GM12878 (cell line): ENCODE measurements at regions not wholly inside any gene's neighbourhood (a gene's known extent, or its start where the extent isn't known, plus 50 kb on each side); places are given as distances from the start of the nearest gene placed in this dataset.

Experiments used
- BCL11A ChIP-seq: IDR thresholded peaks from 2 replicates; pipeline ENCODE4 v1.6.1; 2011; ENCODE audit warnings: low read depth, low read length
- CREB1 ChIP-seq: IDR thresholded peaks from 2 replicates; pipeline ENCODE4 v1.6.1; 2012; ENCODE audit warnings: low read depth, mild to moderate bottlenecking, inconsistent platforms
- CTCF ChIP-seq, 3 experiments: IDR thresholded peaks in 2 of 3; conservative IDR thresholded peaks in 1 of 3; 2 replicates each; pipeline ENCODE4 v1.5.1; 2011; ENCODE audit warnings: low read depth in 3 of 3, low read length in 3 of 3, mild to moderate bottlenecking in 3 of 3, control low read depth in 2 of 3, moderate library complexity in 2 of 3, inconsistent platforms in 1 of 3, mixed read lengths in 1 of 3; ENCODE audit not compliant: control insufficient read depth in 2 of 3, insufficient read depth in 1 of 3; ENCODE audit errors: extremely low read depth in 1 of 3
- ESRRA ChIP-seq: IDR thresholded peaks from 2 replicates; pipeline ENCODE4 v1.6.1; 2012; ENCODE audit warnings: mild to moderate bottlenecking, low read length, improper control_type of control experiment
- JUND ChIP-seq: IDR thresholded peaks from 2 replicates; pipeline ENCODE4 v1.6.1; 2012; ENCODE audit warnings: low read depth, mild to moderate bottlenecking, low read length, improper control_type of control experiment, moderate library complexity
- KDM1A ChIP-seq: fragments of 200-600 bp; sonication (generic); IDR thresholded peaks from 2 replicates; pipeline ENCODE4 v1.6.1; 2016; ENCODE audit warnings: borderline replicate concordance
- POLR2AphosphoS5 ChIP-seq: IDR thresholded peaks from 2 replicates; pipeline ENCODE4 v1.6.1; 2011; ENCODE audit warnings: mild to moderate bottlenecking, low read length, inconsistent platforms
- SMAD1 ChIP-seq: fragments of 450-650 bp; IDR thresholded peaks from 2 replicates; pipeline ENCODE4 v1.6.1; 2018; ENCODE audit warnings: mild to moderate bottlenecking, low read depth; ENCODE audit not compliant: partially characterized antibody
- SP1 ChIP-seq: IDR thresholded peaks from one replicate; pipeline ENCODE4 v1.6.1; 2011; ENCODE audit warnings: low read depth, low read length
- ZBTB40 ChIP-seq: fragments of 450-650 bp; IDR thresholded peaks from 2 replicates; pipeline ENCODE4 v1.6.1; 2016; ENCODE audit warnings: mild to moderate bottlenecking, moderate library complexity, borderline replicate concordance
- ZNF592 ChIP-seq: fragments of 450-650 bp; IDR thresholded peaks from 2 replicates; pipeline ENCODE4 v1.6.1; 2017; ENCODE audit warnings: mild to moderate bottlenecking, moderate library complexity
- TF ChIP-seq, protein P1 (sequence below): fragments of 450-650 bp; IDR thresholded peaks from 2 replicates; pipeline ENCODE4 v1.6.1; 2017; ENCODE audit warnings: mild to moderate bottlenecking

DNA sequence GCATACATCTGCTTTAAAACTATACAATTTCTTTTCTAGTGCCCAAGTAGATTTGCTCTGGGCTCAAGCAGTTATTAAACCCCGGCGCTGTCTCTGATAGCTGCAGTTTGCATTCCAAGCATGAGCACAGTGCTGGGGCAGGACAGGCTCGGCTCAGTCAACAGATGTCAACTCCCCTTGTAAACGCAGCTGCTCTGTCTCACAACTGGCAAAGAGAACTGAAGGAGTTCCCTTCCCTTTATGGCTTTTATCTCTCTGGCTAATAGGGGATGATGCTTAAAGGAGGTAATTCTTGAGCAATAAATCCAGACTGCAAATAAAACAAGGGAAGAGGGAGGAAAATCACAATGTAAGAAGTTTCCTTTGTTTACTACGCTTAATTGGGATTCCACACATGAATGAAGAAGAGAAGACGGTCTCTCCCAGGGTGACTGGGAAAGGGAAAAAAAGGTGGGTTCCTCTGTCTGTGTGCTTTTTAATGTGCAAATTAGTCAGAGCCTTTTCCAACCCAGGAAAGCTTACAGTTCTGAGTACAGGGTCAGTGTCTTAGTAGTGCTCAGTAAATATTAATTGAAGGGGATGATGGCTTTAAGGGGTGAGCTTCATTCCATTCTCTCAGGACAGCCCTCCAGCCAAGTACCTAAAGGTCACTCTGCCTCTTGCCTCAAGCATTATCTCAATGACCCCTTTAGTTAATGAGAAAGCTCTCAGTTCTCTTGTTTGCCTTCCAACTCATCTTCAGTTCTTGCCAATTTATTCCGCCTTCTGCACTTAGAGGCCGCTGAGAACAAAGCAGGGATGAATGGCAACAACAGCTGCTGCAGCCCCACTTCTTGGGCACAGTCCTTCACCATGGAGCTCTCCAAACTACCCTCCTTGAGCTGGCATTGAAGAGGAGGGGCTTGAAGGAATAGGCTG lies 155.7 kb upstream of the JADE1 start:
- TF ChIP-seq ZBTB40: no peak
- no peak for TF ChIP-seq ZNF592
- TF ChIP-seq CTCF (IDR thresholded peaks at IDR 0.05 in 2 of 3, conservative IDR thresholded peaks at IDR 0.05 in 1 of 3; ENCODE audit: control insufficient read depth in 2 of 3, extremely low read depth in 1 of 3, insufficient read depth in 1 of 3, low read depth in 3 of 3, low read length in 3 of 3): no peak
- no peak for TF ChIP-seq ESRRA
- TF ChIP-seq SMAD1: no peak
- TF ChIP-seq, protein P1, sequence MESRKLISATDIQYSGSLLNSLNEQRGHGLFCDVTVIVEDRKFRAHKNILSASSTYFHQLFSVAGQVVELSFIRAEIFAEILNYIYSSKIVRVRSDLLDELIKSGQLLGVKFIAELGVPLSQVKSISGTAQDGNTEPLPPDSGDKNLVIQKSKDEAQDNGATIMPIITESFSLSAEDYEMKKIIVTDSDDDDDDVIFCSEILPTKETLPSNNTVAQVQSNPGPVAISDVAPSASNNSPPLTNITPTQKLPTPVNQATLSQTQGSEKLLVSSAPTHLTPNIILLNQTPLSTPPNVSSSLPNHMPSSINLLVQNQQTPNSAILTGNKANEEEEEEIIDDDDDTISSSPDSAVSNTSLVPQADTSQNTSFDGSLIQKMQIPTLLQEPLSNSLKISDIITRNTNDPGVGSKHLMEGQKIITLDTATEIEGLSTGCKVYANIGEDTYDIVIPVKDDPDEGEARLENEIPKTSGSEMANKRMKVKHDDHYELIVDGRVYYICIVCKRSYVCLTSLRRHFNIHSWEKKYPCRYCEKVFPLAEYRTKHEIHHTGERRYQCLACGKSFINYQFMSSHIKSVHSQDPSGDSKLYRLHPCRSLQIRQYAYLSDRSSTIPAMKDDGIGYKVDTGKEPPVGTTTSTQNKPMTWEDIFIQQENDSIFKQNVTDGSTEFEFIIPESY: no peak
- no peak for TF ChIP-seq JUND
- TF ChIP-seq CREB1: no peak
- no peak for TF ChIP-seq KDM1A
- TF ChIP-seq POLR2AphosphoS5: no peak
- no peak for TF ChIP-seq BCL11A
- no peak for TF ChIP-seq SP1
